Stromal cell of bone marrow (primary cell): ENCODE measurements at regions not wholly inside any gene's neighbourhood (a gene's known extent, or its start where the extent isn't known, plus 50 kb on each side); places are given as distances from the start of the nearest gene placed in this dataset.

Source experiments
- DNase-seq: peaks from one replicate; pipeline ENCODE4 v3.0.0-alpha.2; 2012; ENCODE audit warnings: low read depth

DNA sequence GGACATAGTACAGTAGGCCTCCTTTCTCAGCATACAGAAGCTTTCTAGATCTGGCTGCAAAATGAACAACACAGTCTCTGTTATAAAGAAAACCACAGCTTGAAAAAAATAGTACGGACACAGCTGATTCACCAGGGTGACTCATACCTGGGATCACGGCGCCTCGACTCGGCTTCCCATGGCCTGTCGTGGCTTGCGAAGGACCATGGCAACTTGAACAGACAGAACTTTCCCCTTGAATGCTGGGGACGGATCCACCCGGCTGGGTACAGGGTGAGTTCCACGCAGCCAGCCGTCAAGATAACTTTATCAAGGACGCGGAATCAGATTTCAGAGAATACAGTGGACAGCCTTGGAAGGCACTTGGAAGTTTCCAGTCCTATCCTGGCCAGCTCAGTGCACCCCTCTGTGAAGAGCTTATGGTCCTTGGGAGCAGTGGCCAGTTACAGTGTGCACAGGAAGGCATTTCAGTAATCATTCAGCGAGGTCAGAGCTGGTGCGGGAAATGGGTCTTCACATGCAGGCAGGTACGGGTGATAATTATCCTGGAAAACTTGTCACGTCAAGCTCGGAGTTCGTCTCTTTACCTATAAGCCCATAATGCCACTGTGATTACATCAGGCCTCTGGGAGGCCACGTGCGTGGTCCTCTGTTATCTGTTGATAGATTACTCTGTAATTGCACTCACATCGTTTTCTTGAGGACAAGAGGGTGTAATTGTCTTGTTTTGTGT is 57.9 kb upstream of the MAF start:
- peak; percentile 85 for DNase-seq

DNA sequence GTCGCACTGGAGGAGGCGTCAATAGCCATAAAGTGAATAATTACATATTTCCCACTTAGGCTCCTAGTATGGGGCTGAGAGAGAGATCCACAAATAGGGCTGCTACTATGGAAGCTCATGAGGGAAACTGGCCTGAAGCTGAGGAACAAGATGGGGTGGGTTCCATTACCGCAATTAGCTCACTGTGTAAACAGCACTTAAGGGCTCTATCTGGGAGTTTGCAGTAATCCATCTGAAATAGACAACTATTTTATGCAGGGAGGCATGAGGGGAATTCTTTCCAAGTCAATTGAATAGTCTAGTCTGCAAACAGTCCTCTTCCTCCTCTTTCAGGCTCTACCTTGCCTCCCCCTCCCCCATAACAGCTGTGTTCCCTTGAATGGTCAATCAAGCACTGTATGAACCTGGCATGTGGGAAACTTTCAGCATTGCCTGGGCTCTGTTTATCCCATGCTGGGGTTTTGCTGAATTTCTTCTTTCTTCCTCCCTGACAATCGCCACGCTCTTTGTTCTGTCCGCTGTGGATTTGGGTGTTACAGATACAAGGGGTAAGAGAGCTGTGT is 56.1 kb upstream of the MAF start:
- no peak for DNase-seq

DNA sequence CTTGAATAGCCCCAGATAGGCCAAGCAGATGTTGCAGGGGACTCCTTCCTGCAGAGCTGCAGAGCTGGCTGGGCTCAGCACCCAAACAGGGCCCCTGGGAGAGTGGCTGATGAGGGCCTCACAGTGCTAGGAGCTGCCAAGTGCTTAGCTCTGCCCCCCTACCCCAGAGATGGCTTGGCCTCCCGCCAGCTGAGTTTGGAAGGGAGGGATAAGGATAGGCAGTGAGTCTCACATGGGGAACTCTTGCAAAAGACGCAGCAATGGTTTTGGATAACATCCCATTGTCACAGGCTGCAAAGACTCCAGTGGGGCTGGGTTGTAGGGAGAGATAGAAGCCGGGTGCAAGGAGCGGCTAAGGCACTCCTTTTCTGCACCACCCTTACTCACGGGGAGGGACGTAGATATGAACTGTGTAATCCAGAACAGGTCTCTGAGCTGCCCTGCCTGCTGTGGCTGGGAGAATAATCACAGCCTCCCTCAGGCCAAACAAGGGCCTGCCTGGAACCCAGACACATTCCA is 52.9 kb upstream of the MAF start:
- no peak for DNase-seq

DNA sequence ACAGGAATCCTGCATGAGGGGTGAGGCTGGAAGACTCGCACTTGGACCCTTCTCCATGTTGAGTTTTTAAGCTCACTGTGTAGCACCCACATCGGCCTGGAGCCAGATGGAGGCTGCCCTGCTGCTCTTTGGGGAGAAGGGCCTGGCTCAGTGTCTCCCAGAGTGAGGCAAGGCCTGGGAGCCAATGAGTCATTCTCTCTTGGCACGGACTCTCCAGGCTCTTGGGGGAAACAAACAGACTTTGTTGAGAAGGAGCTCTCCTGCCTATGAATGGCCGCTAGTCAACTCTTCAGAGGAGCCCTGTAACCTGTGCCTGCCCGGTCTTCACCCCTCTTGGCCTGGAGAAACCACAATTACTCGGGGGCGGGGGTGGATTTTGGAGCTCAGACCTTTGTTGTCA is 50.8 kb upstream of the MAF start:
- peak; percentile 74 for DNase-seq
